Endothelial cell of umbilical vein (primary cell): ENCODE measurements at regions not wholly inside any gene's neighbourhood (a gene's known extent, or its start where the extent isn't known, plus 50 kb on each side); places are given as distances from the start of the nearest gene placed in this dataset.

Experiments
- BruUV-seq: library from RNA; stranded (reverse); fragments of 400-500 nt; replicated peaks from 2 replicates; lab custom pipeline; 2021; lab: Mats Ljungman, UMichigan
- CTCF ChIA-PET: fragments of 300-600, 350-600 bp; sonication (Branson Sonifier 250); formaldehyde crosslinking; loops from one replicate; lab custom pipeline; 2021; ENCODE audit warnings: antibody characterized with exemption, inconsistent platforms; lab: Charles Lee
- POLR2A ChIA-PET: fragments of 300-600, 350-600 bp; sonication (Branson Sonifier 250); formaldehyde crosslinking; loops from one replicate; lab custom pipeline; 2021; ENCODE audit warnings: antibody characterized with exemption, inconsistent platforms; lab: Charles Lee
- DNase-seq: peaks from one replicate; pipeline ENCODE4 v3.0.0-alpha.2; 2011; ENCODE audit warnings: low read depth, low spot score
- FAIRE-seq: peaks from 2 replicates; lab custom pipeline; 2011; peaks lifted over from hg19 to GRCh38; lab: Jason Lieb, UNC
- H2AFZ ChIP-seq: 2 replicates; pipeline ENCODE4 v1.6.0; 2012; ENCODE audit warnings: low read depth, low read length, control low read depth, inconsistent platforms
- H3K27ac ChIP-seq: 2 replicates; pipeline ENCODE4 v1.5.1; 2011; ENCODE audit warnings: low read depth, mild to moderate bottlenecking, control low read depth, low read length, moderate library complexity; ENCODE audit not compliant: insufficient read depth
- H3K27me3 ChIP-seq, 2 experiments: 2 replicates each; pipeline versions ENCODE4 v1.6.0 to v1.6.1; 2011; ENCODE audit warnings: low read length in 2 of 2, mixed read lengths in 1 of 2; ENCODE audit not compliant: control insufficient read depth in 2 of 2, insufficient read depth in 2 of 2
- H3K36me3 ChIP-seq, 2 experiments: 2 replicates in 1 of 2; 3 replicates in 1 of 2; pipeline ENCODE4 v1.5.1; 2011; ENCODE audit warnings: low read length in 2 of 2, mild to moderate bottlenecking in 1 of 2, moderate library complexity in 1 of 2; ENCODE audit not compliant: control insufficient read depth in 2 of 2, insufficient read depth in 2 of 2; ENCODE audit errors: extremely low read depth in 1 of 2
- H3K4me1 ChIP-seq: 3 replicates; pipeline ENCODE4 v1.5.1; 2011; ENCODE audit warnings: mild to moderate bottlenecking, low read length; ENCODE audit not compliant: control insufficient read depth, insufficient read depth; ENCODE audit errors: extremely low read depth
- H3K4me2 ChIP-seq: 2 replicates; pipeline ENCODE4 v1.6.1; 2011; ENCODE audit warnings: low read length, control low read depth, mixed read lengths; ENCODE audit not compliant: insufficient read depth
- H3K4me3 ChIP-seq, 3 experiments: fragments of 200-600 bp in 1 of 3; sonication (generic), shearing (Covaris generic) in 1 of 3; replicated peaks in 1 of 3; 2 replicates each; pipeline ENCODE4 v1.5.1; 2011 to 2016; ENCODE audit warnings: control low read depth in 3 of 3, low read length in 3 of 3, mild to moderate bottlenecking in 2 of 3, inconsistent platforms in 1 of 3, low read depth in 1 of 3, moderate library complexity in 1 of 3; ENCODE audit not compliant: insufficient read depth in 1 of 3
- H3K79me2 ChIP-seq: 2 replicates; pipeline ENCODE4 v1.6.0; 2012; ENCODE audit warnings: low read length, inconsistent platforms; ENCODE audit not compliant: control insufficient read depth, insufficient read depth
- H3K9ac ChIP-seq: replicated peaks from 2 replicates; pipeline ENCODE3; 2011; ENCODE audit warnings: low read length, control low read depth; ENCODE audit not compliant: insufficient read depth; ENCODE audit errors: extremely low read depth
- H3K9me1 ChIP-seq: replicated peaks from 3 replicates; pipeline ENCODE4 v1.6.0; 2011; ENCODE audit warnings: mild to moderate bottlenecking, low read length; ENCODE audit not compliant: control insufficient read depth, insufficient read depth; ENCODE audit errors: extremely low read depth
- H3K9me3 ChIP-seq: replicated peaks from 2 replicates; pipeline ENCODE4 v1.5.1; 2012; ENCODE audit warnings: low read length, inconsistent platforms; ENCODE audit not compliant: control insufficient read depth, insufficient read depth
- H4K20me1 ChIP-seq: replicated peaks from 2 replicates; pipeline ENCODE3; 2011; ENCODE audit warnings: mild to moderate bottlenecking, low read length; ENCODE audit not compliant: control insufficient read depth, insufficient read depth; ENCODE audit errors: extremely low read depth
- EZH2 ChIP-seq: IDR thresholded peaks from 2 replicates; pipeline ENCODE4 v1.6.1; 2012; ENCODE audit warnings: borderline replicate concordance, low read depth, mild to moderate bottlenecking, moderate library complexity, low read length, inconsistent platforms; ENCODE audit not compliant: severe bottlenecking
- FOS ChIP-seq: IDR thresholded peaks from 2 replicates; pipeline ENCODE4 v1.6.1; 2011; ENCODE audit warnings: mild to moderate bottlenecking, low read length, moderate library complexity, borderline replicate concordance; ENCODE audit not compliant: insufficient read depth
- GATA2 ChIP-seq: IDR thresholded peaks from 2 replicates; pipeline ENCODE4 v1.7.0; 2011; ENCODE audit warnings: low read depth, mild to moderate bottlenecking, moderate library complexity, mixed read lengths, low read length; ENCODE audit not compliant: insufficient read length, insufficient read depth
- JUN ChIP-seq: IDR thresholded peaks from 2 replicates; pipeline ENCODE4 v1.6.1; 2011; ENCODE audit warnings: borderline replicate concordance, low read depth; ENCODE audit not compliant: insufficient read length, insufficient read depth
- MYC ChIP-seq: IDR thresholded peaks from one replicate; pipeline ENCODE4 v1.6.1; 2011; ENCODE audit warnings: mild to moderate bottlenecking, low read depth, low read length
- POLR2A ChIP-seq: IDR thresholded peaks from 2 replicates; pipeline ENCODE4 v1.6.1; 2012; ENCODE audit warnings: low read depth, mild to moderate bottlenecking, control low read depth, low read length
- POLR2AphosphoS5 ChIP-seq: IDR thresholded peaks from 2 replicates; pipeline ENCODE4 v1.6.1; 2012; ENCODE audit warnings: low read depth, mild to moderate bottlenecking, control low read depth, low read length, moderate library complexity; ENCODE audit not compliant: insufficient read depth
- dilution Hi-C: fragments of 300-500 bp; cut with MboI; formaldehyde crosslinking; loops from one replicate; pipeline ENCODE4 v1.15.0; 2019; ENCODE audit warnings: low sequenced_read_pairs; ENCODE audit not compliant: extremely low pct_ligation_motif_present
- intact Hi-C: fragments of 100-400 bp; cut with micrococcal nuclease; formaldehyde crosslinking; loops from one replicate; pipeline ENCODE4 v1.10.0; 2022
- TF ChIP-seq, protein P1 (sequence below), 2 donors: IDR thresholded peaks; 1 replicate in 1 of 2; 2 replicates in 1 of 2; pipeline ENCODE4 v1.5.1; 2011; ENCODE audit warnings: low read length in 2 of 2, mild to moderate bottlenecking in 2 of 2, moderate library complexity in 2 of 2, control low read depth in 1 of 2, inconsistent platforms in 1 of 2, low read depth in 1 of 2; ENCODE audit not compliant: insufficient read depth in 1 of 2; ENCODE audit errors: extremely low read depth in 1 of 2
- TF ChIP-seq, protein P2 (sequence below): IDR thresholded peaks from 2 replicates; pipeline ENCODE4 v1.6.1; 2011; ENCODE audit not compliant: insufficient read depth, insufficient read length

DNA sequence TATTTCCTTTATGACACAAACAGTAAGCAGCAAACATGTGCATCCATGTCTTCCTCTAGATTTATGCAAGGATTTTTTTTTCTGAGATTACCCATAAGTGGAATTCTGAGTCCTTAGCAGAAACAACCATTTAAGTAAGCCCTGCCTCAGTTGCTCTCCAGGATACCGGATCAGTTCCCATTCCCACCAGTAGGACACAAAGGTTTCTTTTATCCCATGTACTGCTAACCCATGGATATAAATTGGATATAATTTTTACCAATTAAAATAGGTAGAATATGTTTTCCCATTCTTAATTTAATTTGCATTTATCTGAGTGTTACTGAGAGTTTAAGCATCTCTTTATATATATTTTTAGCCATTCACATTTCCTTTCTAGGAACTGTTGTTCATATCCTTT lies 280.9 kb downstream of the FGFR2 start:
- dilution Hi-C loops, result no loop called here
- no TSS peak for BruUV-seq

DNA sequence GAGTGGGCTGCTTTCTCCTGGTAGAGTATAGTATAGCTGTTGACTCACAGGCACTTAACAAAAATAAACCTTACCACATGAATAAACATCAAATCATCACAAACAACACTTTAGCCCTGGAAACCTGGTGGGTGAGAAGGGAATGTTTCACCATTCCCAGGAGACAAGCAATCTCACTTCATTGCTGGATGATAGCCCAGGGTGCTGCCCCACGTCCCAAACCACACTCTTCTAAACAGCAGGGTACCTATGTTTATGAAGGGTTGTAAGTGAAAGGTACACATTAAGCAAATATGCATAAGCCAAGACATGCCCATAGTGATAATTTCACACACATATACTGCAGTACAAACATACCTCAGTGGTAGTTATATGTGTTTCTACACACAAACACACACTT lies 276.2 kb downstream of the FGFR2 start:
- BruUV-seq, result no TSS peak
- H2AFZ ChIP-seq, result no peak overlapping the region
- ChIA-PET CTCF (no interaction called here), POLR2A (no interaction called here)
- dilution Hi-C loops (no loop called here), intact Hi-C loops (no loop called here)
- H3K27me3 ChIP-seq, result no peaks in the 10 kb centered on the region
- no peak overlapping the region for H3K4me3 ChIP-seq
- H3K79me2 ChIP-seq, result no peaks in the 10 kb centered on the region
- no peak overlapping the region for H3K9ac ChIP-seq
- H3K4me1 ChIP-seq, result no peaks in the 10 kb centered on the region
- TF ChIP-seq POLR2AphosphoS5 (no peak), MYC (no peak), FOS (no peak), JUN (no peak), GATA2 (no peak), POLR2A (no peak), EZH2 (no peak)
- TF ChIP-seq, protein P1, sequence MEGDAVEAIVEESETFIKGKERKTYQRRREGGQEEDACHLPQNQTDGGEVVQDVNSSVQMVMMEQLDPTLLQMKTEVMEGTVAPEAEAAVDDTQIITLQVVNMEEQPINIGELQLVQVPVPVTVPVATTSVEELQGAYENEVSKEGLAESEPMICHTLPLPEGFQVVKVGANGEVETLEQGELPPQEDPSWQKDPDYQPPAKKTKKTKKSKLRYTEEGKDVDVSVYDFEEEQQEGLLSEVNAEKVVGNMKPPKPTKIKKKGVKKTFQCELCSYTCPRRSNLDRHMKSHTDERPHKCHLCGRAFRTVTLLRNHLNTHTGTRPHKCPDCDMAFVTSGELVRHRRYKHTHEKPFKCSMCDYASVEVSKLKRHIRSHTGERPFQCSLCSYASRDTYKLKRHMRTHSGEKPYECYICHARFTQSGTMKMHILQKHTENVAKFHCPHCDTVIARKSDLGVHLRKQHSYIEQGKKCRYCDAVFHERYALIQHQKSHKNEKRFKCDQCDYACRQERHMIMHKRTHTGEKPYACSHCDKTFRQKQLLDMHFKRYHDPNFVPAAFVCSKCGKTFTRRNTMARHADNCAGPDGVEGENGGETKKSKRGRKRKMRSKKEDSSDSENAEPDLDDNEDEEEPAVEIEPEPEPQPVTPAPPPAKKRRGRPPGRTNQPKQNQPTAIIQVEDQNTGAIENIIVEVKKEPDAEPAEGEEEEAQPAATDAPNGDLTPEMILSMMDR (IDR thresholded peaks at IDR 0.05; ENCODE audit: extremely low read depth in 1 of 2, insufficient read depth in 1 of 2, low read depth in 1 of 2, low read length in 2 of 2), result no peak
- TF ChIP-seq, protein P2, sequence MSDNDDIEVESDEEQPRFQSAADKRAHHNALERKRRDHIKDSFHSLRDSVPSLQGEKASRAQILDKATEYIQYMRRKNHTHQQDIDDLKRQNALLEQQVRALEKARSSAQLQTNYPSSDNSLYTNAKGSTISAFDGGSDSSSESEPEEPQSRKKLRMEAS, result no peak
- no peak overlapping the region for H3K4me2 ChIP-seq
- no peaks in the 10 kb centered on the region for H4K20me1 ChIP-seq
- no peak for FAIRE-seq
- no peaks in the 10 kb centered on the region for H3K9me3 ChIP-seq
- no peaks in the 10 kb centered on the region for H3K9me1 ChIP-seq
- no peak overlapping the region for H3K27ac ChIP-seq
- H3K36me3 ChIP-seq, result no peaks in the 10 kb centered on the region
- DNase-seq, result no peak

More for the DNA sequence above, 280.9 kb downstream of the FGFR2 start:
- no peak overlapping the region for H3K27ac ChIP-seq
- no peaks in the 10 kb centered on the region for H3K27me3 ChIP-seq
- no peaks in the 10 kb centered on the region for H3K36me3 ChIP-seq
- FAIRE-seq (no peak), DNase-seq (no peak)
- no peaks in the 10 kb centered on the region for H3K9me3 ChIP-seq
- CTCF ChIA-PET, result no interaction called here
- H3K4me3 ChIP-seq, result no peak overlapping the region
- POLR2A ChIA-PET, result no interaction called here
- intact Hi-C loops, result no loop called here
- H2AFZ ChIP-seq, result no peak overlapping the region
- H3K9me1 ChIP-seq, result no peaks in the 10 kb centered on the region
- no peak overlapping the region for H3K9ac ChIP-seq
- H4K20me1 ChIP-seq, result no peaks in the 10 kb centered on the region
- no peaks in the 10 kb centered on the region for H3K79me2 ChIP-seq
- TF ChIP-seq EZH2 (no peak), POLR2AphosphoS5 (no peak), JUN (no peak), FOS (no peak), POLR2A (no peak)
- TF ChIP-seq, protein P2, result no peak
- H3K4me1 ChIP-seq, result no peaks in the 10 kb centered on the region
- H3K4me2 ChIP-seq, result no peak overlapping the region
